ENCODE measurements at regions not wholly inside any gene's neighbourhood (a gene's known extent, or its start where the extent isn't known, plus 50 kb on each side); places are given as distances from the start of the nearest gene placed in this dataset.

DNA sequence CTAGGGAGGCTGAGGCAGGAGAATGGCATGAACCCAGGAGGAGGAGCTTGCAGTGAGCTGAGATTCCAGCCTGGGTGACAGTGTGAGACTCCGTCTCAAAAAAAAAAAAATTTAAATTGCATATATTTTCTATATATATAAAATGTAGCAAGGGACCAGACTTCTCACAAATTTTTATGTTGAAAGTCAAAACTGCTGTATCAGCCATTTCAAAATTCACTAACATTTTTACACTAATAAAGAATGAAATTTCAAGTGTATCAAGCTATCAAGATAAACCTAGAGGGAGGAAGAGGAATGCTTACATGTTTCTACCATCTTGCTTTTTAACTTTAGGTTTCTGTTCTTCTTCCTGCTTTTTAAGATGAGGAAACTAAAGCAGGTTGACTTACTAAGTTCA, 464.0 kb downstream of the KCNJ3 start:
- TF ChIP-seq, protein P1, sequence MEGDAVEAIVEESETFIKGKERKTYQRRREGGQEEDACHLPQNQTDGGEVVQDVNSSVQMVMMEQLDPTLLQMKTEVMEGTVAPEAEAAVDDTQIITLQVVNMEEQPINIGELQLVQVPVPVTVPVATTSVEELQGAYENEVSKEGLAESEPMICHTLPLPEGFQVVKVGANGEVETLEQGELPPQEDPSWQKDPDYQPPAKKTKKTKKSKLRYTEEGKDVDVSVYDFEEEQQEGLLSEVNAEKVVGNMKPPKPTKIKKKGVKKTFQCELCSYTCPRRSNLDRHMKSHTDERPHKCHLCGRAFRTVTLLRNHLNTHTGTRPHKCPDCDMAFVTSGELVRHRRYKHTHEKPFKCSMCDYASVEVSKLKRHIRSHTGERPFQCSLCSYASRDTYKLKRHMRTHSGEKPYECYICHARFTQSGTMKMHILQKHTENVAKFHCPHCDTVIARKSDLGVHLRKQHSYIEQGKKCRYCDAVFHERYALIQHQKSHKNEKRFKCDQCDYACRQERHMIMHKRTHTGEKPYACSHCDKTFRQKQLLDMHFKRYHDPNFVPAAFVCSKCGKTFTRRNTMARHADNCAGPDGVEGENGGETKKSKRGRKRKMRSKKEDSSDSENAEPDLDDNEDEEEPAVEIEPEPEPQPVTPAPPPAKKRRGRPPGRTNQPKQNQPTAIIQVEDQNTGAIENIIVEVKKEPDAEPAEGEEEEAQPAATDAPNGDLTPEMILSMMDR (IDR thresholded peaks at IDR 0.05), result no peak
- TF ChIP-seq POLR2A (IDR thresholded peaks at IDR 0.05), result no peak
